HPDE6-E6E7 (cell line): ENCODE measurements at regions not wholly inside any gene's neighbourhood (a gene's known extent, or its start where the extent isn't known, plus 50 kb on each side); places are given as distances from the start of the nearest gene placed in this dataset.

Source experiments
- DNase-seq: peaks from one replicate; pipeline ENCODE4 v3.0.0; 2011; ENCODE audit warnings: missing footprints; ENCODE audit errors: extremely low spot score

- DNase-seq: peak; percentile 12
Measured at GRCh38 chr6:163634211-163635171, 220.0 kb downstream of the QKI start.

- DNase-seq: no peak
Measured at GRCh38 chr6:163630991-163631390, 216.5 kb downstream of the QKI start.

- DNase-seq: no peak
Measured at GRCh38 chr6:163630572-163630971, 216.1 kb downstream of the QKI start.

GRCh38 chr6:163630096-163630495 lies 215.6 kb downstream of the QKI start:
- DNase-seq: no peak
